NB4 (cell line): ENCODE measurements at regions not wholly inside any gene's neighbourhood (a gene's known extent, or its start where the extent isn't known, plus 50 kb on each side); places are given as distances from the start of the nearest gene placed in this dataset.

Experiments
- DNase-seq: peaks from one replicate; pipeline ENCODE4 v3.0.0; 2010; ENCODE audit warnings: low read depth
- H3K4me3 ChIP-seq: one replicate; pipeline ENCODE4 v1.5.1; 2011; ENCODE audit warnings: mild to moderate bottlenecking, low read depth, low read length, moderate library complexity
- MYC ChIP-seq: IDR thresholded peaks from 2 replicates; pipeline ENCODE4 v1.6.1; 2011; ENCODE audit warnings: low read depth, low read length
- POLR2A ChIP-seq: IDR thresholded peaks from 2 replicates; pipeline ENCODE4 v1.6.1; 2011; ENCODE audit warnings: mild to moderate bottlenecking; ENCODE audit not compliant: insufficient read length; ENCODE audit errors: extremely low read depth
- TF ChIP-seq, protein P1 (sequence below): IDR thresholded peaks from one replicate; pipeline ENCODE4 v1.5.1; 2012; ENCODE audit warnings: low read depth, low read length
- TF ChIP-seq, protein P2 (sequence below): IDR thresholded peaks from 2 replicates; pipeline ENCODE4 v1.6.1; 2011; ENCODE audit warnings: low read depth, low read length

DNA sequence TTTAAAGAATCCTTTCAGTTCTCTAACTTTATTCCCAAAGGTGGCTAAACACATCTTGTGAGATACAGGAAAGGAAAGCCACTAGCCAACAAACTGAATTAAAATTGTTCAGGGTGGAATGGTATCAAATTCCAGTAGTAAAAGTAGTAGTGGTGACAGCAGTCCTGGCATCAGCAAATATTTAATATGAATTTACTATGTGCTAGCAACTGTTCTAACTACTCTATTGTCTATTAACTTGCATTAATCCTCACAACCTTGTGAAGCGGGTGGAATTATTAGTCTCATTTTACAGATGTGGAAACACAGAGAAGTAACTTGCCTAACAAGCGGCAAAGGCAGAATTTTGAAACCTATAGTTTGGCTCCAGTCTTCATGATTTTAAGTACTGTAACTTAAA is 130.1 kb downstream of the KLF12 start:
- no peak overlapping the region for H3K4me3 ChIP-seq
- DNase-seq = no peak
- TF ChIP-seq, protein P1, sequence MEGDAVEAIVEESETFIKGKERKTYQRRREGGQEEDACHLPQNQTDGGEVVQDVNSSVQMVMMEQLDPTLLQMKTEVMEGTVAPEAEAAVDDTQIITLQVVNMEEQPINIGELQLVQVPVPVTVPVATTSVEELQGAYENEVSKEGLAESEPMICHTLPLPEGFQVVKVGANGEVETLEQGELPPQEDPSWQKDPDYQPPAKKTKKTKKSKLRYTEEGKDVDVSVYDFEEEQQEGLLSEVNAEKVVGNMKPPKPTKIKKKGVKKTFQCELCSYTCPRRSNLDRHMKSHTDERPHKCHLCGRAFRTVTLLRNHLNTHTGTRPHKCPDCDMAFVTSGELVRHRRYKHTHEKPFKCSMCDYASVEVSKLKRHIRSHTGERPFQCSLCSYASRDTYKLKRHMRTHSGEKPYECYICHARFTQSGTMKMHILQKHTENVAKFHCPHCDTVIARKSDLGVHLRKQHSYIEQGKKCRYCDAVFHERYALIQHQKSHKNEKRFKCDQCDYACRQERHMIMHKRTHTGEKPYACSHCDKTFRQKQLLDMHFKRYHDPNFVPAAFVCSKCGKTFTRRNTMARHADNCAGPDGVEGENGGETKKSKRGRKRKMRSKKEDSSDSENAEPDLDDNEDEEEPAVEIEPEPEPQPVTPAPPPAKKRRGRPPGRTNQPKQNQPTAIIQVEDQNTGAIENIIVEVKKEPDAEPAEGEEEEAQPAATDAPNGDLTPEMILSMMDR = no peak
- TF ChIP-seq, protein P2, sequence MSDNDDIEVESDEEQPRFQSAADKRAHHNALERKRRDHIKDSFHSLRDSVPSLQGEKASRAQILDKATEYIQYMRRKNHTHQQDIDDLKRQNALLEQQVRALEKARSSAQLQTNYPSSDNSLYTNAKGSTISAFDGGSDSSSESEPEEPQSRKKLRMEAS = no peak
- TF ChIP-seq POLR2A (no peak), MYC (no peak)

DNA sequence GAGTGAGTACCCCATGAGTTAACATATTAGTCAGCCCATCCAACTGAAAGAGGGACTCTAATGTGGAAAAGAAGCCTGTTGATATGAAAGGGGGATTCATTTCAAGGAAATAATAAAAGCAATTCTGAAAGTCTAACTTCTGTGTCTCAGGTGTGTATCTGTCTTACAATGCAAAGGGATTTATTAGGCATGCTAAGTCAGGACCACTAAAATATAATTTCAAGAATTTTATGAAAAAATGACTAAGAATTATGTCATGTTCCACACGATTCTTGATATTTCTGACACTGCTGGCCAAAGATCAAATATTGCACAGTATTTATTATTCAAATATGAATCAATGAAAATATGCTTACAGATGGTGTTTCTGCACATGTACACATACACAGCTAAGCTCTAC is 130.8 kb downstream of the KLF12 start:
- DNase-seq = no peak
- TF ChIP-seq MYC (no peak), POLR2A (no peak)
- TF ChIP-seq, protein P2 = no peak
- TF ChIP-seq, protein P1 = no peak
- H3K4me3 ChIP-seq = no peak overlapping the region

DNA sequence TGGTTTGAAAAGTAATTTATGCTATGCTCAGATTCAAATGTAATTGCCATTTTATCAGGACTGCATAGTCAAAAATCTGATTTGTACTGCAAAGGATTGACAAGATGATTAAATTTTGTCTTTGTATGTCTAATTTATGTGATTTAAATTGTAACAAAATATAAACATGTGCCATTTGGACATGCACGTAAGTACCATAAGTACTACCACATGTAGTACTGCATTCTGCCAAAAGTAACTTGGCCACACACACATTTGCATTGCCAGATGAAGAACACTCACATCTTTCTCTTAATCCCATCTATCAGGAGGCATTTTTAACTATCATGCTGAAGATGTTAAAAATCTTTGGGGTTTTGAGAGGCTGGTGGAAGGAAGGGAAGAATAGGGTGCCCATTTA is 133.3 kb downstream of the KLF12 start:
- TF ChIP-seq, protein P1 = no peak
- TF ChIP-seq MYC = no peak
- TF ChIP-seq, protein P2 = no peak
- no peak for TF ChIP-seq POLR2A
- no peak overlapping the region for H3K4me3 ChIP-seq
- no peak for DNase-seq

DNA sequence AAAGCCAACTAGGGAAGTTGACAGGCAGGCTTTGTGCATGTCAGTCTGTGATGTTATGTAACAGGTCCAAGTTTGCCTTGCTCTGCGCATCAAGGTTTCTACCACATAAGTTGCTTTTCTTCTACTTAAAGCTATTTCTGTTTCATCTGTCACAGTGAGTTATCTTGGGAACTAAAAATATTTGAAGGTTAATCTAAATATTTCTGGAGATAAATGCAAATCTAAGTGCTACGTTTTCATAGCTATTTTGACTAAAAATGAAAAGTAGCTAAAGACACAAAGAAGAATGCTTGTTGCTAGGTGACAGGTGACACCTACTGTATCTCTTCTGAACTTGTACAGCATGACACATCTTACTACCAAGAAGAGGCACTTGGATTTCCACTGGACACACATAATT is 135.6 kb downstream of the KLF12 start:
- TF ChIP-seq, protein P2 = no peak
- TF ChIP-seq, protein P1 = no peak
- no peak for TF ChIP-seq MYC
- TF ChIP-seq POLR2A = no peak
- DNase-seq = no peak

DNA sequence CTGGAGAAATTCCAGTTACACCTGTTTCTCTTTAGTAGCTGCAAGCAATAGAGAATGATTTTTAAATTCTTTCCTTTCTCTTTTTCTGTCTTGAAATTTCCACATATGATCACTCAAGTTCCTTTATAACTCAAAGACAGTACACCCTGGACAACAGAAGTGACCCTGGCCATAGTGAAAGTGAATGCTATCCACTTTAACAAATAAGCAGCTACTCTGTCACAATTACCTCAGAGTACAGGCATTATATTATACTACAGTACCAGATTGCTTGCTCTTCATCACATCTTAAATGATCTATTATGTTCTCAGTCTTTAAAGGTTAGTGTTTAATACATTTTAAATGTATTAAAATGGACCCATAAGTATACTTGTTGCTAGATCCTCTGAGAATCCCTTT is 136.2 kb downstream of the KLF12 start:
- DNase-seq = no peak
- H3K4me3 ChIP-seq = no peak overlapping the region

More for the DNA sequence above, 135.6 kb downstream of the KLF12 start:
- no peak overlapping the region for H3K4me3 ChIP-seq

More for the DNA sequence above, 136.2 kb downstream of the KLF12 start:
- no peak for TF ChIP-seq MYC
- TF ChIP-seq, protein P1 = no peak
- no peak for TF ChIP-seq POLR2A
- TF ChIP-seq, protein P2 = no peak
